Endothelial cell of umbilical vein (primary cell): ENCODE measurements at regions not wholly inside any gene's neighbourhood (a gene's known extent, or its start where the extent isn't known, plus 50 kb on each side); places are given as distances from the start of the nearest gene placed in this dataset.

Experiments used
- BruUV-seq: library from RNA; stranded (reverse); fragments of 400-500 nt; replicated peaks from 2 replicates; lab custom pipeline; 2021; lab: Mats Ljungman, UMichigan
- CTCF ChIA-PET: fragments of 300-600, 350-600 bp; sonication (Branson Sonifier 250); formaldehyde crosslinking; loops from one replicate; lab custom pipeline; 2021; ENCODE audit warnings: antibody characterized with exemption, inconsistent platforms; lab: Charles Lee
- POLR2A ChIA-PET: fragments of 300-600, 350-600 bp; sonication (Branson Sonifier 250); formaldehyde crosslinking; loops from one replicate; lab custom pipeline; 2021; ENCODE audit warnings: antibody characterized with exemption, inconsistent platforms; lab: Charles Lee
- DNase-seq: peaks from one replicate; pipeline ENCODE4 v3.0.0-alpha.2; 2011; ENCODE audit warnings: low read depth, low spot score
- FAIRE-seq: peaks from 2 replicates; lab custom pipeline; 2011; peaks lifted over from hg19 to GRCh38; lab: Jason Lieb, UNC
- H2AFZ ChIP-seq: 2 replicates; pipeline ENCODE4 v1.6.0; 2012; ENCODE audit warnings: low read depth, low read length, control low read depth, inconsistent platforms
- H3K27ac ChIP-seq: 2 replicates; pipeline ENCODE4 v1.5.1; 2011; ENCODE audit warnings: low read depth, mild to moderate bottlenecking, control low read depth, low read length, moderate library complexity; ENCODE audit not compliant: insufficient read depth
- H3K27me3 ChIP-seq, 2 experiments: 2 replicates each; pipeline versions ENCODE4 v1.6.0 to v1.6.1; 2011; ENCODE audit warnings: low read length in 2 of 2, mixed read lengths in 1 of 2; ENCODE audit not compliant: control insufficient read depth in 2 of 2, insufficient read depth in 2 of 2
- H3K36me3 ChIP-seq, 2 experiments: 2 replicates in 1 of 2; 3 replicates in 1 of 2; pipeline ENCODE4 v1.5.1; 2011; ENCODE audit warnings: low read length in 2 of 2, mild to moderate bottlenecking in 1 of 2, moderate library complexity in 1 of 2; ENCODE audit not compliant: control insufficient read depth in 2 of 2, insufficient read depth in 2 of 2; ENCODE audit errors: extremely low read depth in 1 of 2
- H3K4me1 ChIP-seq: 3 replicates; pipeline ENCODE4 v1.5.1; 2011; ENCODE audit warnings: mild to moderate bottlenecking, low read length; ENCODE audit not compliant: control insufficient read depth, insufficient read depth; ENCODE audit errors: extremely low read depth
- H3K4me2 ChIP-seq: 2 replicates; pipeline ENCODE4 v1.6.1; 2011; ENCODE audit warnings: low read length, control low read depth, mixed read lengths; ENCODE audit not compliant: insufficient read depth
- H3K4me3 ChIP-seq, 3 experiments: fragments of 200-600 bp in 1 of 3; sonication (generic), shearing (Covaris generic) in 1 of 3; replicated peaks in 1 of 3; 2 replicates each; pipeline ENCODE4 v1.5.1; 2011 to 2016; ENCODE audit warnings: control low read depth in 3 of 3, low read length in 3 of 3, mild to moderate bottlenecking in 2 of 3, inconsistent platforms in 1 of 3, low read depth in 1 of 3, moderate library complexity in 1 of 3; ENCODE audit not compliant: insufficient read depth in 1 of 3
- H3K79me2 ChIP-seq: 2 replicates; pipeline ENCODE4 v1.6.0; 2012; ENCODE audit warnings: low read length, inconsistent platforms; ENCODE audit not compliant: control insufficient read depth, insufficient read depth
- H3K9ac ChIP-seq: replicated peaks from 2 replicates; pipeline ENCODE3; 2011; ENCODE audit warnings: low read length, control low read depth; ENCODE audit not compliant: insufficient read depth; ENCODE audit errors: extremely low read depth
- H3K9me1 ChIP-seq: replicated peaks from 3 replicates; pipeline ENCODE4 v1.6.0; 2011; ENCODE audit warnings: mild to moderate bottlenecking, low read length; ENCODE audit not compliant: control insufficient read depth, insufficient read depth; ENCODE audit errors: extremely low read depth
- H3K9me3 ChIP-seq: replicated peaks from 2 replicates; pipeline ENCODE4 v1.5.1; 2012; ENCODE audit warnings: low read length, inconsistent platforms; ENCODE audit not compliant: control insufficient read depth, insufficient read depth
- H4K20me1 ChIP-seq: replicated peaks from 2 replicates; pipeline ENCODE3; 2011; ENCODE audit warnings: mild to moderate bottlenecking, low read length; ENCODE audit not compliant: control insufficient read depth, insufficient read depth; ENCODE audit errors: extremely low read depth
- EZH2 ChIP-seq: IDR thresholded peaks from 2 replicates; pipeline ENCODE4 v1.6.1; 2012; ENCODE audit warnings: borderline replicate concordance, low read depth, mild to moderate bottlenecking, moderate library complexity, low read length, inconsistent platforms; ENCODE audit not compliant: severe bottlenecking
- FOS ChIP-seq: IDR thresholded peaks from 2 replicates; pipeline ENCODE4 v1.6.1; 2011; ENCODE audit warnings: mild to moderate bottlenecking, low read length, moderate library complexity, borderline replicate concordance; ENCODE audit not compliant: insufficient read depth
- GATA2 ChIP-seq: IDR thresholded peaks from 2 replicates; pipeline ENCODE4 v1.7.0; 2011; ENCODE audit warnings: low read depth, mild to moderate bottlenecking, moderate library complexity, mixed read lengths, low read length; ENCODE audit not compliant: insufficient read length, insufficient read depth
- JUN ChIP-seq: IDR thresholded peaks from 2 replicates; pipeline ENCODE4 v1.6.1; 2011; ENCODE audit warnings: borderline replicate concordance, low read depth; ENCODE audit not compliant: insufficient read length, insufficient read depth
- MYC ChIP-seq: IDR thresholded peaks from one replicate; pipeline ENCODE4 v1.6.1; 2011; ENCODE audit warnings: mild to moderate bottlenecking, low read depth, low read length
- POLR2A ChIP-seq: IDR thresholded peaks from 2 replicates; pipeline ENCODE4 v1.6.1; 2012; ENCODE audit warnings: low read depth, mild to moderate bottlenecking, control low read depth, low read length
- POLR2AphosphoS5 ChIP-seq: IDR thresholded peaks from 2 replicates; pipeline ENCODE4 v1.6.1; 2012; ENCODE audit warnings: low read depth, mild to moderate bottlenecking, control low read depth, low read length, moderate library complexity; ENCODE audit not compliant: insufficient read depth
- dilution Hi-C: fragments of 300-500 bp; cut with MboI; formaldehyde crosslinking; loops from one replicate; pipeline ENCODE4 v1.15.0; 2019; ENCODE audit warnings: low sequenced_read_pairs; ENCODE audit not compliant: extremely low pct_ligation_motif_present
- intact Hi-C: fragments of 100-400 bp; cut with micrococcal nuclease; formaldehyde crosslinking; loops from one replicate; pipeline ENCODE4 v1.10.0; 2022
- TF ChIP-seq, protein P1 (sequence below): IDR thresholded peaks from 2 replicates; pipeline ENCODE4 v1.6.1; 2011; ENCODE audit not compliant: insufficient read depth, insufficient read length
- TF ChIP-seq, protein P2 (sequence below), 2 donors: IDR thresholded peaks; 1 replicate in 1 of 2; 2 replicates in 1 of 2; pipeline ENCODE4 v1.5.1; 2011; ENCODE audit warnings: low read length in 2 of 2, mild to moderate bottlenecking in 2 of 2, moderate library complexity in 2 of 2, control low read depth in 1 of 2, inconsistent platforms in 1 of 2, low read depth in 1 of 2; ENCODE audit not compliant: insufficient read depth in 1 of 2; ENCODE audit errors: extremely low read depth in 1 of 2

DNA sequence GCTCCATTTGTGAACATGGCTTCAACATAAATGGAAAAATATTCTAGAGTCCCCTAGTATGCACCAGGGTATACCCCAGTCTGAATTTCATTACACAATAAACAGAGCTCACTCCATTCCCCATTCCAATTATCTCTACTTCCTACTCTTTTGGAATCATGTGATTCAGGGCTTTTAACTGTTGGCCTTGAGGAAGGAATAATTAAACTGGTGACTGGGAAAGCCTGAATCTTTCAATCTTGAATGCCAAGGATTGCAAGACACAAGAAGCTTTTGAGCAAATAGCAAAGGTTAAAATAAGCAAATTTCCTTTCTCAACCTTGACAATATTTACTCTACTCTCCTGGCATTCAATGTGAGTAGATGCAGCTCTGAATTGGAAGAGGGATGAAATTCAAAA lies 77.5 kb upstream of the INPP4B start:
- intact Hi-C loops (no loop called here), dilution Hi-C loops (no loop called here)
- Histone ChIP-seq H3K27ac (no peak overlapping the region), H3K27me3 (no peaks in the 10 kb centered on the region), H3K4me2 (no peak overlapping the region), H2AFZ (no peak overlapping the region), H3K4me3 (no peak overlapping the region), H3K36me3 (no peaks in the 10 kb centered on the region), H3K4me1 (no peaks in the 10 kb centered on the region), H3K79me2 (no peaks in the 10 kb centered on the region), H3K9me1 (no peaks in the 10 kb centered on the region), H3K9ac (no peak overlapping the region), H3K9me3 (no peaks in the 10 kb centered on the region), H4K20me1 (no peaks in the 10 kb centered on the region)
- CTCF ChIA-PET = no interaction called here
- POLR2A ChIA-PET = no interaction called here
- TF ChIP-seq, protein P1, sequence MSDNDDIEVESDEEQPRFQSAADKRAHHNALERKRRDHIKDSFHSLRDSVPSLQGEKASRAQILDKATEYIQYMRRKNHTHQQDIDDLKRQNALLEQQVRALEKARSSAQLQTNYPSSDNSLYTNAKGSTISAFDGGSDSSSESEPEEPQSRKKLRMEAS = no peak
- TF ChIP-seq GATA2 (no peak), POLR2AphosphoS5 (no peak), POLR2A (no peak), EZH2 (no peak), MYC (no peak)
- TF ChIP-seq, protein P2, sequence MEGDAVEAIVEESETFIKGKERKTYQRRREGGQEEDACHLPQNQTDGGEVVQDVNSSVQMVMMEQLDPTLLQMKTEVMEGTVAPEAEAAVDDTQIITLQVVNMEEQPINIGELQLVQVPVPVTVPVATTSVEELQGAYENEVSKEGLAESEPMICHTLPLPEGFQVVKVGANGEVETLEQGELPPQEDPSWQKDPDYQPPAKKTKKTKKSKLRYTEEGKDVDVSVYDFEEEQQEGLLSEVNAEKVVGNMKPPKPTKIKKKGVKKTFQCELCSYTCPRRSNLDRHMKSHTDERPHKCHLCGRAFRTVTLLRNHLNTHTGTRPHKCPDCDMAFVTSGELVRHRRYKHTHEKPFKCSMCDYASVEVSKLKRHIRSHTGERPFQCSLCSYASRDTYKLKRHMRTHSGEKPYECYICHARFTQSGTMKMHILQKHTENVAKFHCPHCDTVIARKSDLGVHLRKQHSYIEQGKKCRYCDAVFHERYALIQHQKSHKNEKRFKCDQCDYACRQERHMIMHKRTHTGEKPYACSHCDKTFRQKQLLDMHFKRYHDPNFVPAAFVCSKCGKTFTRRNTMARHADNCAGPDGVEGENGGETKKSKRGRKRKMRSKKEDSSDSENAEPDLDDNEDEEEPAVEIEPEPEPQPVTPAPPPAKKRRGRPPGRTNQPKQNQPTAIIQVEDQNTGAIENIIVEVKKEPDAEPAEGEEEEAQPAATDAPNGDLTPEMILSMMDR (IDR thresholded peaks at IDR 0.05; ENCODE audit: extremely low read depth in 1 of 2, insufficient read depth in 1 of 2, low read depth in 1 of 2, low read length in 2 of 2) = no peak
- no peak for FAIRE-seq
- BruUV-seq = no TSS peak
- no peak for DNase-seq

DNA sequence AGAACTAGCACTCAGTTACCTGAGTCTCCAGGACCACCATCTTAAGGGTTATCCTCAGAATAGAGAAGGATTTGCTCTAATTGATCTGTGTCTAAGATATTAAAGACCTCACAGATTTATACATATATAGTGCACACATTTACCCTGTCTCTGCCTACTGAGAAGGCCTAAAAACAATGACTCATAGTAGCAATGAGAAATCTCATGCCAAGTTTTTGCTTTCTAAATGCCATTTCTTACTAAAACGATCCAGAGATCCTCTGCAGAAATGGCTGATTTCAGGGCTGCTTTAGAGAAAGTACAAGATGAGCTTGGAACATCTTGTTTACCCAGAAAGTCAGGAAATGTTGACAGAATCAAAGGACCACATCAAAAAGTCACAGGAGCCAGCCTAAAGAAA lies 79.1 kb upstream of the INPP4B start:
- dilution Hi-C loops = no loop called here
- Histone ChIP-seq H3K27me3 (no peaks in the 10 kb centered on the region), H2AFZ (no peak overlapping the region), H3K27ac (no peak overlapping the region), H3K36me3 (no peaks in the 10 kb centered on the region), H3K79me2 (no peaks in the 10 kb centered on the region), H3K9ac (no peak overlapping the region), H3K4me1 (no peaks in the 10 kb centered on the region), H3K9me3 (no peaks in the 10 kb centered on the region), H3K4me3 (no peak overlapping the region), H3K4me2 (no peak overlapping the region), H3K9me1 (no peaks in the 10 kb centered on the region), H4K20me1 (no peaks in the 10 kb centered on the region)
- intact Hi-C loops = no loop called here
- no peak for DNase-seq
- BruUV-seq = no TSS peak
- POLR2A ChIA-PET = no interaction called here
- CTCF ChIA-PET = no interaction called here
- TF ChIP-seq POLR2A (no peak), POLR2AphosphoS5 (no peak), JUN (no peak), FOS (no peak), EZH2 (no peak), MYC (no peak), GATA2 (no peak)
- TF ChIP-seq, protein P1 = no peak
- TF ChIP-seq, protein P2 (IDR thresholded peaks at IDR 0.05; ENCODE audit: extremely low read depth in 1 of 2, insufficient read depth in 1 of 2, low read depth in 1 of 2, low read length in 2 of 2) = no peak
- no peak for FAIRE-seq
